ENCODE measurements at regions not wholly inside any gene's neighbourhood (a gene's known extent, or its start where the extent isn't known, plus 50 kb on each side); places are given as distances from the start of the nearest gene placed in this dataset.

GRCh38 chr5:24823625-24824024 is 178.8 kb upstream of the CDH10 start:
- ATAC-seq (ENCODE audit: poor library complexity), result no peak
- Mint-ChIP-seq H3K27me3 (no peaks in the 10 kb centered on the region), H3K9me3 (peaks cover 14% of the 10 kb centered on the region), H3K4me1 (ENCODE audit: low read depth) (no peaks in the 10 kb centered on the region), H3K4me3 (no peak overlapping the region), H3K36me3 (ENCODE audit: low read depth) (no peaks in the 10 kb centered on the region), H3K27ac (no peak overlapping the region)
- no peak for DNase-seq
- Histone ChIP-seq H3K27ac (ENCODE audit: low read depth in 1 of 2, low read length in 2 of 2) (no peak overlapping the region), H3K27me3 (ENCODE audit: control insufficient read depth in 1 of 2, insufficient read depth in 2 of 2, low read length in 2 of 2) (no peaks in the 10 kb centered on the region), H3K4me1 (ENCODE audit: insufficient read depth, low read length) (no peaks in the 10 kb centered on the region), H3K9me3 (ENCODE audit: control insufficient read depth in 1 of 2, insufficient read depth in 1 of 2, low read length in 2 of 2) (peaks cover 6 to 13% of the 10 kb centered on the region in 2 experiments), H3K4me3 (ENCODE audit: low read length) (no peak overlapping the region), H3K36me3 (ENCODE audit: insufficient read depth, low read length) (no peaks in the 10 kb centered on the region)
- POLR2A ChIA-PET, result no interaction called here
- intact Hi-C loops (cut with DNase I, micrococcal nuclease), result no loop called here
- CTCF ChIA-PET, result no interaction called here
- no peak for TF ChIP-seq CTCF (IDR thresholded peaks at IDR 0.05)

GRCh38 chr5:24819841-24820240 is 175.1 kb upstream of the CDH10 start:
- Mint-ChIP-seq H3K9me3 (peaks cover 17% of the 10 kb centered on the region), H3K36me3 (ENCODE audit: low read depth) (no peaks in the 10 kb centered on the region), H3K4me1 (ENCODE audit: low read depth) (no peaks in the 10 kb centered on the region), H3K27ac (no peak overlapping the region), H3K27me3 (no peaks in the 10 kb centered on the region), H3K4me3 (no peak overlapping the region)
- H3K36me3 ChIP-seq (ENCODE audit: insufficient read depth, low read length), result no peaks in the 10 kb centered on the region
- ChIA-PET POLR2A (no interaction called here), CTCF (no interaction called here)
- H3K27me3 ChIP-seq (ENCODE audit: control insufficient read depth in 1 of 2, insufficient read depth in 2 of 2, low read length in 2 of 2), result no peaks in the 10 kb centered on the region
- no peak for DNase-seq
- H3K9me3 ChIP-seq (ENCODE audit: control insufficient read depth in 1 of 2, insufficient read depth in 1 of 2, low read length in 2 of 2), result peaks cover 6 to 13% of the 10 kb centered on the region in 2 experiments
- H3K4me1 ChIP-seq (ENCODE audit: insufficient read depth, low read length), result no peaks in the 10 kb centered on the region
- intact Hi-C loops (cut with DNase I, micrococcal nuclease), result no loop called here
- TF ChIP-seq CTCF (IDR thresholded peaks at IDR 0.05), result no peak
- no peak for ATAC-seq (ENCODE audit: poor library complexity)
- no peak overlapping the region for H3K4me3 ChIP-seq (ENCODE audit: low read length)
- no peak overlapping the region for H3K27ac ChIP-seq (ENCODE audit: low read depth in 1 of 2, low read length in 2 of 2)

GRCh38 chr5:24817966-24818365 is 173.2 kb upstream of the CDH10 start:
- no peak for DNase-seq
- no peaks in the 10 kb centered on the region for H3K4me1 Mint-ChIP-seq (ENCODE audit: low read depth)
- ChIA-PET POLR2A (no interaction called here), CTCF (no interaction called here)
- intact Hi-C loops (cut with DNase I, micrococcal nuclease), result no loop called here
- no peaks in the 10 kb centered on the region for H3K36me3 Mint-ChIP-seq (ENCODE audit: low read depth)
- no peak overlapping the region for H3K27ac ChIP-seq (ENCODE audit: low read depth in 1 of 2, low read length in 2 of 2)
- peaks cover 23% of the 10 kb centered on the region for H3K9me3 Mint-ChIP-seq
- no peaks in the 10 kb centered on the region for H3K4me1 ChIP-seq (ENCODE audit: insufficient read depth, low read length)
- no peaks in the 10 kb centered on the region for H3K27me3 Mint-ChIP-seq
- ATAC-seq (ENCODE audit: poor library complexity), result no peak
- TF ChIP-seq CTCF (IDR thresholded peaks at IDR 0.05), result no peak
- no peaks in the 10 kb centered on the region for H3K27me3 ChIP-seq (ENCODE audit: control insufficient read depth in 1 of 2, insufficient read depth in 2 of 2, low read length in 2 of 2)
- H3K4me3 Mint-ChIP-seq, result no peak overlapping the region
- no peak overlapping the region for H3K27ac Mint-ChIP-seq
- H3K36me3 ChIP-seq (ENCODE audit: insufficient read depth, low read length), result no peaks in the 10 kb centered on the region
- H3K9me3 ChIP-seq (ENCODE audit: control insufficient read depth in 1 of 2, insufficient read depth in 1 of 2, low read length in 2 of 2), result peaks cover 3 to 9% of the 10 kb centered on the region in 2 experiments
- H3K4me3 ChIP-seq (ENCODE audit: low read length), result no peak overlapping the region

Data from CD4-positive, alpha-beta T cell (primary cell).